COLO668 (cell line): ENCODE measurements at regions not wholly inside any gene's neighbourhood (a gene's known extent, or its start where the extent isn't known, plus 50 kb on each side); places are given as distances from the start of the nearest gene placed in this dataset.

Source experiments
- DNase-seq: peaks from one replicate; lab custom pipeline; 2025; ENCODE audit not compliant: unreplicated experiment; lab: John Stamatoyannopoulos, UW

- no peak for DNase-seq
Observed at GRCh38 chr5:33238826-33239695, 201.7 kb upstream of the TARS1 start.

GRCh38 chr5:33240558-33240957, 200.2 kb upstream of the TARS1 start:
- DNase-seq = no peak

DNA sequence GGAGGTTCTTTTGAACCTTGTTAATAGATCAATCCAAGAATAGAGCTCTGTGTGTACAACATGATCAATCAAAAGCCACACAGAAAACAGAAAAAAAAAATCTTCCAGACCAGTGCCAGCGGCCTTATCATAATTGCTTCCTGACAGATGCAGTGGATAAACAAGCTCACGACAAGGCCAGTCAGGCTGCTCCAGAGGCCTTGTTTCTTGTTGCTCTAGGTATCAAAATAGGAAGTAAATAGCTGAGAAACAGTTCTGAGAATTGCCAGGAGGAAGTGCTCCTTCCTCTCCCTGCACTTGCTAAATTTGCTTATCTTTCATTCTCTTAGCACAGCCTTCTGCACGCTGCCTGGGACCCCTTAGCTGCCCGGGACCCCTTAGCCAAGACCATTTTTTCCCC, 199.0 kb upstream of the TARS1 start:
- no peak for DNase-seq

DNA sequence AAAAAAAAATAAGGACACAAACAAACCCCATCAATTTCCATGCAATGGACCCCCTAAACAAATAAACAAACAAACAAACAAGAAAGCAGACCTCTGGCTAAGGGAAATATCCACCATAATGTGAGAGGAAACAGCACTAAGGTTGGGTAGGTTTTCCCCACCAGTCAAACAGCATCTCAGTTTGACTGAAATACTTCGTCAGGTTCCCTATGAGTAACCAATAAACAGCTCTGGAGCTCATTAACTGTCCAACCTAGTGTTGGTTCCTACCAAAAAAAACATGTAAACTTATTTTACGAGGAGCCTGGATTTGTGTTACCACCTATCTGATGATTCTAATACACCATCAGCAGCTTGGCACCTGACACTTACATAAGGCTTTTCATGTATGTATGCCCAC, 198.5 kb upstream of the TARS1 start:
- no peak for DNase-seq

DNA sequence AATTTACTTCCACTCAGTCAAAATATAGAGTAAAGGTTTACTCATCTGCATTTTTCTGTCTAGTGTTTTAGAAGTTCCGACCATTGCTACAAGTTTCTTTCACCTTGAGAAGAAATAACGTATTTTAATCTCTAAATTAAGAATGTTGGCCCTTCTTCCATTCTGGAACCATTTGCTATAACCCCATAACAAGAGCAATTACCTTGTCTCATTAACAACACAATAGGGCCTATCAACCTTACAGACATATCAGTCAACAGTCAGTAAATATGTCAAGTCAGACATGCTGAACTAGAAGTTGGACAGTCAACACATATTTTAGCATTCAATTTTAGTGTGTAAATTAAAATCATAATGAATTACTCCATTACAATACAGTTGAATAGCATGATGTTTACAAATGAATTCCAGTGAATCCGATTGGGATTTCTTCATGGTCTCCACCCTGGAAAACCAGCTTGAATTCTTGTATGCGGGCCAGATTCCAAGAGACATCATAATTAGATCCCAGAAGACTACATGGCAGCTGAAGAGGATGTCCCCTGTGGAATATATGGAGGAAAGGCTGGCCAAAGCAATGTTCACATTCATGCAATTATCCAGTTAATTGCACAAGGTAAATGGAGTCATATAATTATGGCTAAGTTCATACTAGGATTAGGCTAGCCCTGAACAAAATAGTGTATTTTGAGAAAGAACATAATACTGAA, 196.2 kb upstream of the TARS1 start:
- DNase-seq = no peak

DNA sequence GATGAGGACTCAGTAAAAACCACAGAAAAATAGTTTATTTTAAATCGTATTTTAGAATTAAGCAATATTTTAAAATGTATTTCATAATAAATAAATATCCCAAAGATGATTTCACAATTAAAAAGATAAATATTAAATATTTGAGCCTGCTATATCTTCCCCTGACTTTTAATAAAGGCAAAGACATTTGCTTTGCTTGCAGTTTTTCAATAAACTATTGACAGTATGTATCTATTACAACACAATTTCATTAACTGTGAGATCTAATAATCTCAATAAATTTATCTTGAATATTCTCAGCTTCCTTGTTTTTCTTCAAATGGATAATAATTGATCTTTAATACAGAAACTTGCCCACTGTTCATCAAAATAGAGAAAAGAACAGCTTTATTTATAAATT, 186.2 kb upstream of the TARS1 start:
- DNase-seq = no peak

DNA sequence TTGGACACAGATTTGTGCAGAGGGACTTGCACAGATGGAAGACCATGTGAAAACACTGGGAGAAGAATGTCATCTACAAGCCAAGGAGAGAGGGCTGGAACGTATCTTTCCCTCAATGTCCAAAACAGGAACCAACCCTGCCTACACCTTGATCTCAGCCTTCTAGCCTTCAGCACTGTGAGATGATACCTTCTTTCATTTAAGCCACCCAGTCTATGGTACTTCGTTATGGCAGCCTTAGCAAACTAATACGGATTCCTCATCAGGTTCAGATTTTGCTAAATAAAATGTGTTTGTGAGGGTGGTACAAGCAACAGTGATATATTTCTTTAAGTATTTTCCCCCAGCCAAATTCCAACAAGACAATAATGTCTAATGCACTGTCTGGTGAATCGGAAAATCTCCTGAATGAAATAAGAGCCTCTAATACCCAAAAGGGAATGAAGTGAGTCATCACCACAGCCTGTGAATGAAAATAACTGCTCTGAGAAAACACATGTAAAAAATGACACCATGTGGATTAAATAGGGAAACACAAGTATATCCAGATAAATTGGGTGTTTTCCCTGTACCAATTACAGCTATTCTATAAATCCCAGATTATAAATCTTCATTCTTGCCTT, 182.8 kb upstream of the TARS1 start:
- no peak for DNase-seq

GRCh38 chr5:33258553-33258952, 182.2 kb upstream of the TARS1 start:
- no peak for DNase-seq

- no peak for DNase-seq
Observed at GRCh38 chr5:33260098-33260497, 180.7 kb upstream of the TARS1 start.

DNA sequence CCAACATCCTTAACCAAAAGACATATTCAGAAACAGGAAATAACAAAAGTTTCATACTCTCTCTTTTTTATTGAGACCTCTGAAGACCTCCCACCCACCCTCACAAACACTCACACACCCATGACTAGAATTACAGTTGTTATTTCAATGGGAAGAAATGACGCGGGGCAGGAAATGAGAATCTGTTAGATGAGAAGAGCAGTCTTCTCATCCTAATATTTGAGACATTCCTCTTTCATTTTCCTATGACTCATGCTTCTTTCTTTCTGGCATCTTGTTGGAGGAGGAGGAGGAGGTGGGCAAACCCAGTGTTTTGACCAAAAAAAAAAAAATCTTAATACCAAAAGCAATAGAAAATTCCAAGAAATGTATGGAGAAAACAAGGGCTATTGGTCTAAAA, 179.5 kb upstream of the TARS1 start:
- DNase-seq = no peak

GRCh38 chr5:33261747-33262146, 179.0 kb upstream of the TARS1 start:
- no peak for DNase-seq

- DNase-seq = no peak
Observed at GRCh38 chr5:33267801-33268200, 173.0 kb upstream of the TARS1 start.

DNA sequence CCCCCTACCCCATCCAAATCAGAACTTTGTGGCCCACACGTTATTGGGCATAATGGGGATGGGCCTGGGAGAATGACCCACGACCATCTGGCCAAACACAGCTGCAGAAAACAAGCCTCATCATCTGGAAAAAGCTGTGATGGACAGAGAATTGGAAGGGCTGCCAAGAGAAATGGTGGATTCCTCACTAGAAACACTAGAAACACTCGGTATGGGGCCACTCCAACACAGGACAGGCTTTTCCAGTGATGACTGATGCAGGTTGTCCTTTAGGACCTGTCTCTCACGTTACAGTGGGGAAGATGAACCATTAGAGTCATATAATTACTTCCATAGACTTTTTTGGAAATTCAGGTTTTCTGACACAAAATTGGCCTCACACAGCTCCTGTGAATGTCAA, 172.4 kb upstream of the TARS1 start:
- no peak for DNase-seq

GRCh38 chr5:33270671-33271070, 170.1 kb upstream of the TARS1 start:
- DNase-seq = no peak

DNA sequence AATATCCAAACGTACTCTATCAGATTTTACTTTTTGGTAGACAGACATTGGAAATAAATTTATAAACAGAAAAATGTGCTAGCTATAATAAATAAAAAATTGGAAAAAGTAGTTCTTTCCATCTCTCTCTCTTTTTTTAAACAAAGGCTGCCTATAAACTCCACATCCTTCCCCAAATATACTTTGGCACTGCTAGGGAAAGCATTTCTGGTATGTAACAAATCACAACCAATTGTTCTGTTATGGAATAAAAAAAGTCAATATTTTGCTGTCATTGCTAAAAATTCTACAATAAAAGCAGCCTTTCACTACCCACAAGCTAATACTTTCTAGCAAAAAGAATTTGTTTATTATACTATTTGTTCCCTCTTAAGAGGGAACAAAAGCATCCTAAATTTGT, 169.2 kb upstream of the TARS1 start:
- no peak for DNase-seq

GRCh38 chr5:33272288-33272687, 168.5 kb upstream of the TARS1 start:
- no peak for DNase-seq

- no peak for DNase-seq
Observed at GRCh38 chr5:33273985-33274384, 166.8 kb upstream of the TARS1 start.

- no peak for DNase-seq
Observed at GRCh38 chr5:33275391-33275790, 165.4 kb upstream of the TARS1 start.

DNA sequence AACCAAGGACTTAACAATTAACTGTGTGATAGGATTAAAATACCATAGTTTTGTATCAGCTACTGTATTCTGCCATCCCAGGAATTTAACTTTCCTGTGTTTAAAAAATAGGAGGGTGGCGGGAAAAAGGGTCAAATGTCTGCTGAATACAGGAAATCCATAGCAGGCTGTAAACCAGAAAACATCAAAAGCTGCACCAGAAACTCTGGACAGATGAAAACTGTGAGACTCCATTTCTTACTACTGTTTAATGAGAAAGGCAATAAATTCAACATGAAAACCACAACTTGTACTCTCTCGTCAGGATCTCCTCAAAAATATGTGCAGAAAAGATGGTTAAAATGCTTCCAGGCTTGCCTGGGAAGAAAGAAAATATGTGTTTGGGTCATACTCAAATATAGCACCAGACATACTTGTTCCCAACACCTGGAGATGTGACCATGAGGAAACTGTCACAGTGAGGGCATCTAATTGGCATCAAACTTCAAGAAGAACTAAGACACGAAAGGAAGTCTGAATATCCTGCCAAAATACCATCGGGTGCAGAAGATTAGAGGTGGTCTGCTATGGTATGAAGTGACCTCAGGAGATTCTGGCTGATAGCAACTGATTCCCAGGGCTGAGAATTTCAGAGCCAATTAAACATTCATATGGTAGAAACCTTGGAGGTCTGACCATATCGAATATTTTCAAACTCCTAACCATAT, 164.7 kb upstream of the TARS1 start:
- DNase-seq = no peak

- DNase-seq = no peak
Observed at GRCh38 chr5:33276628-33276950, 164.2 kb upstream of the TARS1 start.

DNA sequence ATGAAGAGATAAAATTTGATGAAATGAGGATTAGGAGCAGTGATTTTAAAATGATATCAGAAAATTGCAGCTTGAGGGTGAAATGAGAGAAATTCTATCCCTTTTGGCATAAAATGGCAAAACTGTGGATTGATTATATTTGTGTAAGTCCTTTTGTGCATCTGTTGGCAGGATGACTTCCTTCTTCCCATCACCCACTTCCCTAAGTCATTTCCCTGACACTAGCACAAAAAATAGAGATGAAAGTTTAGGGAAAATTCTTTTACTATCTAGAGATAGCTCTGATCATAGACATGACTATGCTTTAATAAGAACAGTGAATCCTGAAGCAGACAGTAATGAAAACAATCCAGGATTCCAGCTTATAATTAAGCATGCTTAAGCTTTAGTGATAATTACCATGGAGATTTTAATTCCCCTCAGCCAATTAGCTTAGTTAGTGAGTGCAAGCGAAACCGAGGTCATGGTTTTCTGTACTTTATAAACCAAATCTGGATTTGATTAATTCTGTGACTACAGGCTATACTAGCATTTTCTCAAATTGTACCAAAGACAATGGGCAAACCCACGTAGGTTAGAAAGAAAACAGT, 163.6 kb upstream of the TARS1 start:
- DNase-seq = no peak
